Activated CD4-positive, alpha-beta T cell treated with anti-CD3 and anti-CD28 coated beads for 48 hours (primary cell): ENCODE measurements at regions not wholly inside any gene's neighbourhood (a gene's known extent, or its start where the extent isn't known, plus 50 kb on each side); places are given as distances from the start of the nearest gene placed in this dataset.

Source experiments
- DNase-seq: peaks from one replicate; pipeline ENCODE4 v3.0.0-alpha.2; 2020

- no peak for DNase-seq
Measured at GRCh38 chr16:72399811-72400210, 227.9 kb upstream of the PMFBP1 start.

- DNase-seq: no peak
Measured at GRCh38 chr16:72397876-72398275, 225.9 kb upstream of the PMFBP1 start.

GRCh38 chr16:72394526-72394925, 222.6 kb upstream of the PMFBP1 start:
- DNase-seq: no peak

GRCh38 chr16:72389791-72390190, 217.8 kb upstream of the PMFBP1 start:
- no peak for DNase-seq

DNA sequence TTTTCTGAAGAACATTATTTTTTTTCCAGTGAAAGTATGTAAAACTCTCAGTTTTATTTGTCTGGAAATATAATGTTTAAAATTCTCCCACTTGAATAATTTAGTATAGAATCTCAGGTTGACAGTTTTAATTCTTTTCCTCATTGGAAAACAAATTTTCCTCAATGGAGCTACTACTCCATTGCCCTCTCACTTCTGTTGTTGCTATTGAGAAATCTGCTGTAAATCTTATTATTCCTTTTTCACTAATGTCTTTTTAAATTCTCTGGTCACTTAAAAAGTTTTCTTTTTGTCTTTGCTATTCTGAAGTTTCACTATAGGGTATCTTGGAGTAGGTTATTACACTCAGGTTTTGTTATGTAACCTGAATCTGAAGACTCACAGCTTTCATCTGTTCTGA, 216.1 kb upstream of the PMFBP1 start:
- no peak for DNase-seq

- no peak for DNase-seq
Measured at GRCh38 chr16:72384651-72385050, 212.7 kb upstream of the PMFBP1 start.

DNA sequence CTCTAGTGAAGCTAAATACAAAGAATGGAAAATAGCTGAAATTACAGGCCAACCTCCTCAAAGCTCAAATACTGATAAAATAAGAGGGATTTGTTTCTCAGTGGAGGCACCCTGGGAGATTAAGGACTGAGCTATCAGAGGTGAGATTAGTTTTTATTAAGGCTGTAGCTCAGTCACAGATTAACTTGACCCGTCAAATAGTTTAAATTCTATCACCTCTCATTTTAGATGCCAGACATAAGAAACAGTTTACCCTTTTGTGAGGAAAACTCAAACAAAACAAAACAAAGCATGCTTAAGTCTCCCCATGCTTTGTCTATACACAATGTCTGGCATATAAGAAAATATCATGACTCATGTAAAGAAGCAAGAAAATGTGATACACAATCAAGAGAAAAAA, 208.3 kb upstream of the PMFBP1 start:
- no peak for DNase-seq

DNA sequence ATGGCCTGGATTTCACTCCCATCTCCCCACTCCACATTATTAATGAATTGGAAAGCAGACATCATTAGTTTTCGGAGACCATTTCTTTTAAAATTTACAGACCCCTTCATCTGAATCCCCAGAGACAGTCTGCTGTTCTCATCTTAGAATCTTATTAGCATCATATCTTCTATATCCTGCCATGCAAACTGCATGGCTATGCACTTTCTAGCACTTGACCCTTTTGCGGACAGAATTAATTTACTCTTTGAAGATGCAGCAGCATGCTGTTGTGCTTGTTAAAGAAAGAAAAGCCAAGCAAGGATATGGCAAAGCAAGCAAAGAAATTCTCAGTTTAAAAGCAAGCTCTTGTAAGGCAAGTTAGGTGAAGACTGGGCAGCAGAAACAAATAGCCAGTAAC, 201.2 kb upstream of the PMFBP1 start:
- no peak for DNase-seq

- no peak for DNase-seq
Measured at GRCh38 chr16:72372087-72373045, 200.4 kb upstream of the PMFBP1 start.

GRCh38 chr16:72371307-72372086, 199.5 kb upstream of the PMFBP1 start:
- no peak for DNase-seq

GRCh38 chr16:72369274-72369673, 197.3 kb upstream of the PMFBP1 start:
- no peak for DNase-seq

- no peak for DNase-seq
Measured at GRCh38 chr16:72367851-72368250, 195.9 kb upstream of the PMFBP1 start.

DNA sequence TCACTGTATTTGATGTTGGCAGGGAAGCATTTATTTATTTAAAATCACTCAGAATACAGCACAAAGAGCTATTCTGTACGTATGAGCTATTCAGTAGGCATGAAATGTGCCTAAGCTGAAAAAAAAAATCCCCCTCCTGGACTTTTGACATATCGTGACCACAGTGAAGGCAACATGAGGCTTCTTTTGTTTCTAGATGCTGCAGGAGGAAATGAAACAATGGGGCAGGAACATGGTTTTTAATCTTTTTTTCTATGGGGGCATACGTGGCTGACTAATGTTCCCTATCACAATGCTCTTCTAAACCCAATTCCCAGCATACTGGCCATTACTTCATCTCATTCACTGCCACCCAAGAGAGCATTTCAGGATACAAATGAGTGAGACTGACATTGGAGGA, 191.0 kb upstream of the PMFBP1 start:
- DNase-seq: no peak

DNA sequence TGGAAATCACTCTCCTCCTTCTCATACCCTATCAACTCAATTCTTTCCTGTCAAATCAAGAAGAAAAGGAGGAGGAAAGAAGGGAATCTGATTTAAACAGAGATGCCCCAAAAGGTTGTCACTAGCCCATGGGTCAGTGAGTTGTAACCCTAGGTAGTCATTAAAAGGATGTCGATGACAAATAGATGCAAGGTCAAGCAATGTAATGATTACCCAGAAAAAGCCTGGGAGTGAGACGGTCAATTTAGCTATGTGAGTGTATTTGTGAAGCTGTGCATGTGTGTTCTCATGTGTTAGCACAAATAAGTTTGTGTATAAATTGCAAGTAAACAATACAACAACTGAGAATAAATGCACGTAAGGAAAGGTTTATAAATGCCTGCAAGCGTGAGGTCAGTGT, 190.5 kb upstream of the PMFBP1 start:
- DNase-seq: no peak

- no peak for DNase-seq
Measured at GRCh38 chr16:72357910-72358309, 186.0 kb upstream of the PMFBP1 start.

DNA sequence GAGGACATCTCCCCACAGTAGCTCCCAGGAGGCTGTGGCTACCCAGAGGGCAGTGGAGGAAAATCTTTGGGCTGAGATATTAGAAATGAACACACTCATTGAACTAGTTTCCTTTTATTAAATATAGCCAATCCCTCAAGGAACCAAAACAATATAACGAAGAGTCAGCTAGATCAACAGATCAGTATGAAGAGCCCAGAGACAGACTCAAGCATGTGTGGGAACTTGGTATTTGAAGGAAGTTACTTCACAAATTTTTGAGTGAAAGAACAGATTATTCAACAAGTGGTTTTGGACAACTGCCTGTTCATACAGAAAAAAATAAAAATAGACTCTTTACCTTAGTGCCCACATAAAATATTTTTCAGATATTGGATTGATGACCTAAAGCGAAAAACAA, 183.6 kb upstream of the PMFBP1 start:
- no peak for DNase-seq

DNA sequence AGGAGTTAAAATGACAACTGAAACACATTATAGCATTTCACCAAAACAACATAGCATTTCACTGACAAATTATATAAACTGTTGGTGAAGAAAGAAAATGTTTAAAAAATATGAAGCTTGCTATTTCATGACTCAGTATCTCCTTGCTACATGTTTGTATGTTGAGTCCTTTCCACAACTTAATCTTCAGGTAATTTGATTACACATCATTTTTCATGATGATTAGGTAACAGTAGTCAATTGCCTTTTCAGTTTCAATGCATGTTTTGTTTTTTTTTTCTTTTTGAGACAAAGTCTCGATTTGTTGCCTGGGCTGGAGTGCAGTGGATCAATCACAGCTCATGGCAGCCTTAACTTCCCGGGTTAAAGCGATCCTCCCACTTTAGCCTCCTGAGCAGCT, 177.8 kb upstream of the PMFBP1 start:
- no peak for DNase-seq

- no peak for DNase-seq
Measured at GRCh38 chr16:72332926-72333325, 161.0 kb upstream of the PMFBP1 start.

GRCh38 chr16:72324578-72324977, 152.6 kb upstream of the PMFBP1 start:
- DNase-seq: no peak

DNA sequence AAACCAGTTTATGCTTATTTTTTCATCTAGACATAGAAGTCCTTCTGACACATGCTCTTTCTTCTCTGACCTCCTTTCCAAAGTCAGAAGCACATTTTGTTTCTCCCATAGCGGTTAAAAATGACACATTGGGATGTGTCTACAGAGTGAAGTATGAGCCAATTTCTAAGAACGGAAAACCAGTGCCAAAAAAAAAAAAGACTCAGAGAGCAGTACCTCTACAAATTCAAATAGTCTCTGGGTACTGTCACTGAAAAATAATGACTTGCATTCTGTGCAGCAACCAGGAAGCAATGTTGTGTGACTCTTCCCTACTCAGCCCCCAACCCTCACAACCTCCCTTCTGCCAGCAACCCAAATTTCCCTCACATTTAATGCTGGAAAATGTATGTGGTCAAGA, 145.5 kb upstream of the PMFBP1 start:
- no peak for DNase-seq

GRCh38 chr16:72313903-72314302, 141.9 kb upstream of the PMFBP1 start:
- no peak for DNase-seq

- no peak for DNase-seq
Measured at GRCh38 chr16:72312828-72313227, 140.9 kb upstream of the PMFBP1 start.

- no peak for DNase-seq
Measured at GRCh38 chr16:72311426-72311825, 139.5 kb upstream of the PMFBP1 start.

GRCh38 chr16:72309001-72309400, 137.0 kb upstream of the PMFBP1 start:
- no peak for DNase-seq
